Vagina (tissue), 2 donors: ENCODE measurements at regions not wholly inside any gene's neighbourhood (a gene's known extent, or its start where the extent isn't known, plus 50 kb on each side); places are given as distances from the start of the nearest gene placed in this dataset.

Experiments
- DNase-seq, 2 donors: peaks; one replicate each; pipeline ENCODE4 v3.0.0-alpha.2; 2017; ENCODE audit errors: extremely low spot score in 2 of 2
- H3K27ac ChIP-seq: fragments of 200-600 bp; sonication (generic); one replicate; pipeline ENCODE4 v1.5.1; 2019
- H3K27me3 ChIP-seq: fragments of 200-600 bp; sonication (generic); one replicate; pipeline ENCODE4 v1.5.1; 2019
- H3K36me3 ChIP-seq, 2 donors: fragments of 200-600 bp; sonication (generic); one replicate each; pipeline ENCODE4 v1.5.1; 2017 to 2019
- H3K4me1 ChIP-seq: fragments of 200-600 bp; sonication (generic); one replicate; pipeline ENCODE4 v1.5.1; 2019
- H3K4me3 ChIP-seq, 2 donors: fragments of 200-600 bp; sonication (generic); 1 replicate in 1 of 2; 2 replicates in 1 of 2; pipeline ENCODE4 v1.5.1; 2016 to 2019
- H3K9me3 ChIP-seq: fragments of 200-600 bp; sonication (generic); one replicate; pipeline ENCODE4 v1.5.1; 2019
- CTCF ChIP-seq, 3 experiments: fragments of 450-650 bp in 2 of 3; fragments of 200-600 bp in 1 of 3; sonication (generic) in 1 of 3; IDR thresholded peaks; one replicate each; pipeline ENCODE4 v1.5.1; 2017 to 2019; ENCODE audit warnings: antibody characterized with exemption in 3 of 3, mild to moderate bottlenecking in 2 of 3, moderate library complexity in 2 of 3
- POLR2A ChIP-seq, 2 donors: fragments of 450-650 bp; IDR thresholded peaks; one replicate each; pipeline ENCODE4 v1.6.1; 2017; ENCODE audit warnings: antibody characterized with exemption in 2 of 2, mild to moderate bottlenecking in 2 of 2, moderate library complexity in 2 of 2
- POLR2AphosphoS5 ChIP-seq, 2 donors: sonication (generic); formaldehyde crosslinking; IDR thresholded peaks; one replicate each; pipeline ENCODE4 v1.9.0; 2017; ENCODE audit warnings: antibody characterized with exemption in 2 of 2, mild to moderate bottlenecking in 2 of 2, low read depth in 1 of 2; ENCODE audit not compliant: insufficient read depth in 1 of 2
- intact Hi-C: fragments of 100-400 bp; cut with DNase I; formaldehyde crosslinking; loops from one replicate; pipeline ENCODE4 v1.15.1; 2023

- H3K4me1 ChIP-seq, result no peaks in the 10 kb centered on the region
- intact Hi-C loops, result no loop called here
- no peak overlapping the region for H3K27ac ChIP-seq
- H3K27me3 ChIP-seq, result no peaks in the 10 kb centered on the region
- TF ChIP-seq POLR2A (IDR thresholded peaks at IDR 0.05), result no peak
- no peak for TF ChIP-seq CTCF (IDR thresholded peaks at IDR 0.05)
- TF ChIP-seq POLR2AphosphoS5 (IDR thresholded peaks at IDR 0.05; ENCODE audit: insufficient read depth in 1 of 2, low read depth in 1 of 2), result no peak
- H3K4me3 ChIP-seq, result no peak overlapping the region
- DNase-seq, result no peak
- H3K9me3 ChIP-seq, result no peaks in the 10 kb centered on the region
- no peaks in the 10 kb centered on the region for H3K36me3 ChIP-seq
Measured at GRCh38 chr5:66407765-66408164, 188.4 kb upstream of the MAST4 start.

- intact Hi-C loops, result no loop called here
- Histone ChIP-seq H3K4me3 (no peak overlapping the region), H3K4me1 (no peaks in the 10 kb centered on the region), H3K27me3 (no peaks in the 10 kb centered on the region), H3K36me3 (no peaks in the 10 kb centered on the region), H3K27ac (no peak overlapping the region), H3K9me3 (no peaks in the 10 kb centered on the region)
- no peak for TF ChIP-seq POLR2A (IDR thresholded peaks at IDR 0.05)
- TF ChIP-seq POLR2AphosphoS5 (IDR thresholded peaks at IDR 0.05; ENCODE audit: insufficient read depth in 1 of 2, low read depth in 1 of 2), result no peak
- no peak for TF ChIP-seq CTCF (IDR thresholded peaks at IDR 0.05)
- DNase-seq, result no peak
Measured at GRCh38 chr5:66408576-66408975, 187.6 kb upstream of the MAST4 start.

- TF ChIP-seq CTCF (IDR thresholded peaks at IDR 0.05) (no peak), POLR2A (IDR thresholded peaks at IDR 0.05) (no peak), POLR2AphosphoS5 (IDR thresholded peaks at IDR 0.05; ENCODE audit: insufficient read depth in 1 of 2, low read depth in 1 of 2) (no peak)
- DNase-seq, result no peak
- Histone ChIP-seq H3K36me3 (no peaks in the 10 kb centered on the region), H3K27ac (no peak overlapping the region), H3K4me3 (no peak overlapping the region), H3K4me1 (no peaks in the 10 kb centered on the region), H3K27me3 (no peaks in the 10 kb centered on the region), H3K9me3 (no peaks in the 10 kb centered on the region)
- intact Hi-C loops, result no loop called here
Measured at GRCh38 chr5:66410122-66410521, 186.1 kb upstream of the MAST4 start.

- H3K36me3 ChIP-seq, result no peaks in the 10 kb centered on the region
- no peaks in the 10 kb centered on the region for H3K27me3 ChIP-seq
- H3K4me3 ChIP-seq, result no peak overlapping the region
- no peaks in the 10 kb centered on the region for H3K9me3 ChIP-seq
- no peak overlapping the region for H3K27ac ChIP-seq
- no peaks in the 10 kb centered on the region for H3K4me1 ChIP-seq
- intact Hi-C loops, result no loop called here
- TF ChIP-seq POLR2AphosphoS5 (IDR thresholded peaks at IDR 0.05; ENCODE audit: insufficient read depth in 1 of 2, low read depth in 1 of 2) (no peak), CTCF (IDR thresholded peaks at IDR 0.05) (no peak), POLR2A (IDR thresholded peaks at IDR 0.05) (no peak)
- no peak for DNase-seq
Measured at GRCh38 chr5:66411701-66412100, 184.5 kb upstream of the MAST4 start.

GRCh38 chr5:66413931-66414330, 182.3 kb upstream of the MAST4 start:
- Histone ChIP-seq H3K36me3 (no peaks in the 10 kb centered on the region), H3K9me3 (no peaks in the 10 kb centered on the region), H3K4me1 (no peaks in the 10 kb centered on the region), H3K27me3 (no peaks in the 10 kb centered on the region), H3K27ac (no peak overlapping the region), H3K4me3 (no peak overlapping the region)
- TF ChIP-seq POLR2A (IDR thresholded peaks at IDR 0.05) (no peak), CTCF (IDR thresholded peaks at IDR 0.05) (no peak), POLR2AphosphoS5 (IDR thresholded peaks at IDR 0.05; ENCODE audit: insufficient read depth in 1 of 2, low read depth in 1 of 2) (no peak)
- no peak for DNase-seq
- intact Hi-C loops, result no loop called here
